HG03432 (cell line): ENCODE measurements at regions not wholly inside any gene's neighbourhood (a gene's known extent, or its start where the extent isn't known, plus 50 kb on each side); places are given as distances from the start of the nearest gene placed in this dataset.

Experiments
- ATAC-seq: cut with Tn5 transposase; IDR thresholded peaks from one replicate; pipeline ENCODE4 v1.9.1; 2021; ENCODE audit warnings: mild to moderate bottlenecking, moderate library complexity; ENCODE audit not compliant: unreplicated experiment

DNA sequence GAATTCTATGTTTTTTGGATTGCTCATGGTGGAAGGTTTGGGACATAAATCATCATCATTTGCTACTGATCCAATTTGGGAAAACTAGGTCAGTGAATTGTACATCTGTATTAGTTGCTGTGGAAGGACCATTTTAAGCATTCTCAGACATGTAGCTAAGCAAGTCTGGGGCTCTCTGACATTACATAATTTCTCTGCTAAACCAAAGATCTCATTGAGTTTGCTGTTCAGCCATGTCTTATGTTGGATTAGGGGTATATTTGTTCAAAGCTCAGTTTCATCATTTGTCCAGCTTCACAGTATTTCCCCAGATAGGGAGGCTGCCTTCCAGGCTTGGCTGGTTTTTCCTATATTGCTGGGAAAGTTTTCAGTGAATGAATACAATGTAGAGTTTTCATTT is 399.7 kb downstream of the MTX2 start:
- no peak for ATAC-seq

GRCh38 chr2:176669398-176670174 is 400.3 kb downstream of the MTX2 start:
- ATAC-seq = peak; percentile 78

- no peak for ATAC-seq
These were observed 406.2 kb downstream of the MTX2 start for GRCh38 chr2:176675271-176675949.

- no peak for ATAC-seq
These were observed 408.6 kb downstream of the MTX2 start for GRCh38 chr2:176677746-176678265.

GRCh38 chr2:176678571-176678970 is 409.3 kb downstream of the MTX2 start:
- no peak for ATAC-seq

DNA sequence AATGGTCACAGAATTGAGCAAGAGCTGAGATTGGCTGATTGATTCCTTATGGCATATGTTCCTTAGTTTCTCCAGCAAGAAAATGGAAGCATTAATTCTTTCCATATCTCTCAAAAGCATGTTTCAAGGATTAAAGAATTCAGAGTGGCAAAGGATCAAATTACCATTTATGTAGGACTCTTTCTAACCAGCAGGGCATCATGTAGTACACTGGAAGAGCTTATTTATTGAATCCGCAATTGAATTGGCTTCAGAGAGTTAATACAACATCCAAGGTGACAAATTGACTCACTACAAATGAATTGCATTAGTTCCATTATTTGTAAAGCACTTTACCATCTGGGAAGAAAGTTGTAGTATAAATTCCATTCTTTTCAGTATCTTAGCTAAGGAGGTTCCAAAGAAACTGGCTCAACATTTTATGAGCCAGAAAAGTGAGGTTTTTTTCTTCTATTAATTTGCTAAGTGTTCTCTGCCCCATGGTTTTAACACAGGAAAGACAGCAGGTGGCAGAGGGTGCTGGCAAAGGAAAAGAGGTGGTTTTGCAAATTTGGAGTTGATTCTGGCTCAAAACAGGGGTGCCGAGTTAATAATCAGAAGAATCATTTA is 409.9 kb downstream of the MTX2 start:
- no peak for ATAC-seq

DNA sequence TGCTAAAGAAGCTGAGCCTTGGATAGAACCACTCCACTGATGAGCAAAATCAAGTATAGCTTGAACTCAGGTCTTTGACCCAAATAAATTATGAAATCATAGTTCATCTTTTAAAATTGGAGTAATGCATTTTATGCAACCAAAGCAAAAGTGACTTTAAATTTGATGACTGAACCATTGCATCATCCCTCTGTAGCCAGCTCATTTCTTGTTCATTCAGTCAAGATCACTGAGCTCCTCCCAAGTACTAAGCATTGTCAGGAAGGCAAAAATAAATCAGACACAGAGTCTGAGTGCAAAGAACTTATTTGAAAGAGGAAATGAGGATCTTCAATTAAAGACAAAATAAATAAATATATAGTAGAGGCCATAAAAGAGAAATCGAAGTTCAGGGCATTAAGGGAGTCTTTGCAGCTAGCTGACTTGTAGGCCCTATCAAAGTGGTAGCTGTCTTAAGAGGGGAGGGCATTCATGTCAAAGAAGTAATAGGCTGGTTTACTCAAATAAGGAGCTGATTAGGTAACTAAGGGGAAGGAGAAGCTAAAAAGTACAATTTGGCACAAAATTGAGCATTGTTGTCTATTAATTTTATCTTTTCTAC is 411.8 kb downstream of the MTX2 start:
- no peak for ATAC-seq

GRCh38 chr2:176681584-176682115 is 412.4 kb downstream of the MTX2 start:
- no peak for ATAC-seq

GRCh38 chr2:176682278-176682677 is 413.0 kb downstream of the MTX2 start:
- no peak for ATAC-seq

- no peak for ATAC-seq
These were observed 414.4 kb downstream of the MTX2 start for GRCh38 chr2:176683618-176684111.

DNA sequence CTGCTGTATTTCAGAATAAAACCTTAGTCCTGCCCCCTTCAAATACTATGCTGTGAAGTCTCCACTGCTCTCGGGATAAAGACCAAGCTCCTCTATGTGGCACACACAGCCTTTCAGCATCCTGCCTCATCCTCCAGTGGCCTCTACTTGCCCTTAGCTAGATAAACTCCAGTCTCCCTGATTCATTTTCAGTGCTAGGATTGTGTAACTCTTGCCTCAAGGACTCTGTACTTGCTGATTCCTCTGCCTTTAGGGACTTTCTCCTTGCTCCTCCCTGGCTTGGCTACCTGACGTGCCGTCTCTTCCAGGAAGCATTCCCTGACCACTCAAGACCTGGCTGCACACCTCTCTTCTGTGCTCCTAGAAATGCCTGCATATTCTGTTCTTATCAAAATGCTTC is 416.7 kb downstream of the MTX2 start:
- ATAC-seq = no peak

DNA sequence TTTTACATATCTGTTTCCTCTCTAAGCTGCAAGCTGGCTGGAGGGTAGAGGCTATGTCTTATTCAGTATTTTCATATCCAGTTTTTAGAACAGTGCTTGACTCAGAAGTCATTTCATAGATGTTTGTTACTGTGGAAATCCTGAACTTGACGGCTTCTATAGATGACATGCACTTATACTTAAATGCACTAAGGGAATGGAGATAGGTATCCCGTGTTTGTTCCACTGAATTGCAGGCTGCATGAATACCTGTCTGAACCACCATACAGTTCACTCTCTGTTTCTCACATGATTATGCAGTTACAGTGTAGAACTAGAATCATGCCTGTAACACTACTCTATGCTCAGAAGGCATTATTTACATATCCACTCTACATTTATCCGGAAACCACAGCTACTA is 417.1 kb downstream of the MTX2 start:
- no peak for ATAC-seq

DNA sequence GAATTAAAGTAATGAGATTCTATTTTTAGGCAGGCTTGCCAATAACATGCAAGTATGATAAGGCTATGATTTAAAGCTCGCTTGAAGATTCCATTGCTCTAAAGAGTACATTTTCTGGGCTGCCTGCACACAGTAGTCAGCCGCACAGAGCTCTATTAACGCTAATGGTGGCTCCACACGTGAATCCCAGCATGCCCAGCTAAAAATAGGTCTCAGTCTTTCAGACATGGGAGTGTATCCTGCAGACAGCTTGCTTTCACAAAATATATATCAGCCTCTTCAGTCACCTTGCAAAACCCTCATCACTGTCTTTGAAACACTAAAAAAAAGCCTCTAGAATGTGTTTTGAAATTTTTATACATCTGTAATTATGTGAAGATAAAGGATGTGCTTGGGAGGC is 418.1 kb downstream of the MTX2 start:
- no peak for ATAC-seq

- no peak for ATAC-seq
These were observed 418.7 kb downstream of the MTX2 start for GRCh38 chr2:176687944-176688343.

GRCh38 chr2:176689711-176690110 is 420.5 kb downstream of the MTX2 start:
- ATAC-seq = no peak

DNA sequence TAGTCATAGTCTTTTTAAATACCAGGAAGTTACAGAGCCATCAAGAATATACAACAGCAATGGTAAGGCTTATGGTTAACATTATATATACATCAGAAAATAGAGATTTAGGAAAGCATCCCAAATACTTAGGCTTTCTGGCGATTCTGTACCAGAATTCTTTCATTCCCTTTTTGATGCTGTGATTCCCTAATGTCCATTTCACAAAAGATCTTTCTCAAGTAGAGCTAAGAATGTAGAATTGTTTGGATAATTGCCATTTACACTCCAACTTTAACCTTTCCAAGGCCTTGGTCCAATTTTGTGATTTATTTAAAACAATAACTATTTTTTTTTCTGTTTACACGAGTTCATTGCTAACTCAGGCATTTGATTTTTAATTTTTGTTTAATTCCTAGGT is 422.2 kb downstream of the MTX2 start:
- no peak for ATAC-seq

DNA sequence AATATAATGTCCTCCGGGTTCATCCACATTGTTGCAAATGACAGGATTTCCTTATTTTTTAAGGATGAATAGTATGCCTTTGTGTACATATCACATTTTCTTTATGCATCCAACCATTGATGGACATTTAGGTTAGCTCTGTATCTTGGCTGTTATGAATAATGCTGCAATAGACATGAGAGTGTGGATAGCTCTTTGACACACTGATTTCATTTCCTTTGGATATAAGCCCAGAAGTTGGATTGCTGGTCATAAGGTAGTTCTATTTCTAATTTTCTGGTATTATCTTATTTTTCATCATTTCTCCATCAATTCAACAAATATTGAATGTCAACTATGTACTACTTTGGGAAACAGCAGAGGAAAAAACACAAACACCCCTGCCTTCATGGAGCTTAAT is 423.3 kb downstream of the MTX2 start:
- ATAC-seq = no peak

- no peak for ATAC-seq
These were observed 429.9 kb downstream of the MTX2 start for GRCh38 chr2:176699098-176699497.

GRCh38 chr2:176699644-176700043 is 430.4 kb downstream of the MTX2 start:
- no peak for ATAC-seq

GRCh38 chr2:176702131-176702530 is 432.9 kb downstream of the MTX2 start:
- no peak for ATAC-seq

DNA sequence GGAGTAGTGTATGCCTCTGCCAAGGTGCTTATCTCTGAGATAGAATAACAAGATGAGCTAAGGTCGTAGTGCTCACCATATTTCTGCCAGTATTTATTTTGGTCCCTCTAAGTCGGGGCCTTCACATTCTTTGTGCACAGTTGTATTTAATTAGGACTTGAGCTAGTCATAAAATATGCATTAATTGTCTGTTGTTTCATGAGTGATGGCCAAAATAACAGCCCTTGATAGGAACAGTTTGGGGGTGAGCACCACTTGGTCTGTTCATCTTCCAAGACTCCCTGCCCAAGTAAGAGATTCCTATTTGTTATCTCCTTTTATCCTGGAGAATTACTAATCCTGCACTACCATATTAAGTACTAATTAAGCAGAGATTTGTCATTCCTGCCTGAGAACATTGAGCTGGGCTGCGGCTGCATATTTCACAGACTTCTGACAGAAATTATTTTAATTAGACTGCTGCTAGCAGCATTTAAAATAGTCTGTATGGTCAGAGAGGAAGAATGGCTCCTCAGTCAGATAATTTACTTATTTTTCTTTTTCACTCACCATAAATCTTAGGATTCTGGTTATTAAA is 435.1 kb downstream of the MTX2 start:
- ATAC-seq = no peak
